AG09309 (cell line): ENCODE measurements at regions not wholly inside any gene's neighbourhood (a gene's known extent, or its start where the extent isn't known, plus 50 kb on each side); places are given as distances from the start of the nearest gene placed in this dataset.
"Not testable (repeated sequence)": the region's sequence is repeated elsewhere in the genome, so short reads cannot be mapped to it uniquely, and the experiment has no call there.

Source experiments
- DNase-seq: peaks from one replicate; pipeline ENCODE4 v3.0.0-alpha.2; 2010; ENCODE audit warnings: low read depth
- H3K4me3 ChIP-seq: 2 replicates; pipeline ENCODE4 v1.5.1; 2011; ENCODE audit warnings: mild to moderate bottlenecking, low read depth, low read length, moderate library complexity; ENCODE audit not compliant: control insufficient read depth
- CTCF ChIP-seq: IDR thresholded peaks from 2 replicates; pipeline ENCODE4 v1.5.1; 2011; ENCODE audit warnings: mild to moderate bottlenecking, low read depth, low read length, inconsistent platforms; ENCODE audit not compliant: insufficient read depth, control insufficient read depth; ENCODE audit errors: missing control alignments

DNA sequence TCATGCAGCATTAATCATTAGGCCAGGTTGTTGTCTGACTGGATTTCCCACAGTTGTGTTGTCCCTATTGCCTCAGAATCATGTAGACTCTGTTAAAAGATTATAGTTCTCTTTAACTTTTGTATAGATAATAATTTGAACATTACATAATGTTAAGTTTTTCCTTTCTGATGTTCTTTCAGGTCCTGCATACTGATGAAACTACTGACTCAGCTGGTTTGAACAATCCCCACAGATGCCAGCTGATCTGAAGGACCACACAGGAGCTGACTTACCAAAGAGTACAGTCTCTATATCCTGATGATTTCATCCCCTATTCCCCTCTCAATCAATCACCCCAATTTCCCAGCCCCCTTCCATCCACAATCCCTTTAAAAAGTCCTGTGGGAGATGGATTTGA lies 341.2 kb upstream of the MGAT4C start:
- no peak for TF ChIP-seq CTCF
- no peak overlapping the region for H3K4me3 ChIP-seq
- DNase-seq: no peak

- DNase-seq: no peak
- H3K4me3 ChIP-seq: no peak overlapping the region
- TF ChIP-seq CTCF: no peak
These were observed 334.1 kb upstream of the MGAT4C start for GRCh38 chr12:86590296-86590695.

- TF ChIP-seq CTCF: no peak
- no peak for DNase-seq
- H3K4me3 ChIP-seq: no peak overlapping the region
These were observed 318.0 kb upstream of the MGAT4C start for GRCh38 chr12:86574143-86574542.

DNA sequence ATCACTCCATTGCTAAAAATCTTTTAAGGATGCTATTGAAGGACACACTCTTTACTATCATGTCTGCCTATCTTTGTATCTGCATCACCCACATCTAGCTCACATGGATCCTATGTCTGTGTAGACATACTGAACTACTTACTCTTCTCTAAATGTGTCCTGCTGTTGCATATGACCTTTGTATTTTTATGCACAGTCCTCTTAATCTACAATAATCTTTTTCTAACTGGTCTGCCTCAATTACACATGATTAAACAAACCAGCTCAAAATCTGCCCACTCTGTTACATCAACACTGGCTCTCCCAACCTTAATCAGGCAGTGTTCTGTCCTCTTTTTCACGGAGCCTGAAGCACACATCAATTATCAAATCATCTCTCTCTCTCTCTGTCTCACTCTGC lies 316.3 kb upstream of the MGAT4C start:
- no peak overlapping the region for H3K4me3 ChIP-seq
- TF ChIP-seq CTCF: no peak
- no peak for DNase-seq

- TF ChIP-seq CTCF: no peak
- no peak for DNase-seq
- H3K4me3 ChIP-seq: no peak overlapping the region
These were observed 308.8 kb upstream of the MGAT4C start for GRCh38 chr12:86565038-86565437.

DNA sequence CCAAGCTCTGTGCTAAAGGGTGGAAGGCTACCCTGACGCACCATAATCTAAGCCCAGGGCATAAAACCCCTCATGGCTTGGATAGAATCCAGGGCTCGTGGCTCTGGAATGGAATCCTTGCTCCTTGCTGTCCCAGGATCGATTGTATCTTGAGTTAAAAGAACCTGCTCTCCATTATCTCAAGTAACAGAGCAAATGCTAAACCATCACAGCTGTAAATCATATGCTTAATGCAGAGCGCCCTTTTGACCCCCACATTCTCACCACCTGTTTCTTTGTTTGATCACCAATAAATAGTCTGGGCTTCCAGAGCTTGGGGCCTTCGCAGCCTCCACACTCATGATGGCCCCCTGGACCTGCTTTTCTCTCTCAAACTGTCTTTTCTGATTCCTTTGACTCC lies 299.3 kb upstream of the MGAT4C start:
- not testable (repeated sequence) for DNase-seq, H3K4me3 ChIP-seq

- TF ChIP-seq CTCF: no peak
- no peak overlapping the region for H3K4me3 ChIP-seq
- no peak for DNase-seq
These were observed 295.0 kb upstream of the MGAT4C start for GRCh38 chr12:86551146-86551571.
